ENCODE measurements at regions not wholly inside any gene's neighbourhood (a gene's known extent, or its start where the extent isn't known, plus 50 kb on each side); places are given as distances from the start of the nearest gene placed in this dataset.

DNA sequence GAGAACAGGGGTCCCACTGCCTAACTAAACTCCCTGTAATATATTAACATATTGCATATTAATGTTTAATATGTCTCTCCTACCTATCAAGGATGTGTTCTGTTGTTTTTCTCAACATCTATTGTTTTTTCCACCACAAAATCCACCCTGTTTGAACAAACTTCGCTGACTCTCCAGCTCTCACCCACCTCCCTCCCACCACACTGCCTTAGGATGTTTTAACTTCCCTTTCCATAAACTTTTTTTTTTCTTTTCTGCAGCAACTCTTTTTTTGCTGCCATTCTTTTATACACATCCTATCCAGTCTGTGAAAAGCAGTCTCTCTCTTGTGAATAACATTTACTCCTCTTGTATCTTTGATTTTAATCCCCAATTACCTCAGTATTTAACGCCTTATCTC, 226.1 kb downstream of the PCDH7 start:
- TF ChIP-seq, protein P1, sequence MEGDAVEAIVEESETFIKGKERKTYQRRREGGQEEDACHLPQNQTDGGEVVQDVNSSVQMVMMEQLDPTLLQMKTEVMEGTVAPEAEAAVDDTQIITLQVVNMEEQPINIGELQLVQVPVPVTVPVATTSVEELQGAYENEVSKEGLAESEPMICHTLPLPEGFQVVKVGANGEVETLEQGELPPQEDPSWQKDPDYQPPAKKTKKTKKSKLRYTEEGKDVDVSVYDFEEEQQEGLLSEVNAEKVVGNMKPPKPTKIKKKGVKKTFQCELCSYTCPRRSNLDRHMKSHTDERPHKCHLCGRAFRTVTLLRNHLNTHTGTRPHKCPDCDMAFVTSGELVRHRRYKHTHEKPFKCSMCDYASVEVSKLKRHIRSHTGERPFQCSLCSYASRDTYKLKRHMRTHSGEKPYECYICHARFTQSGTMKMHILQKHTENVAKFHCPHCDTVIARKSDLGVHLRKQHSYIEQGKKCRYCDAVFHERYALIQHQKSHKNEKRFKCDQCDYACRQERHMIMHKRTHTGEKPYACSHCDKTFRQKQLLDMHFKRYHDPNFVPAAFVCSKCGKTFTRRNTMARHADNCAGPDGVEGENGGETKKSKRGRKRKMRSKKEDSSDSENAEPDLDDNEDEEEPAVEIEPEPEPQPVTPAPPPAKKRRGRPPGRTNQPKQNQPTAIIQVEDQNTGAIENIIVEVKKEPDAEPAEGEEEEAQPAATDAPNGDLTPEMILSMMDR (IDR thresholded peaks at IDR 0.05) = no peak
- TF ChIP-seq EZH2phosphoT487 (IDR thresholded peaks at IDR 0.05) (no peak), EZH2 (IDR thresholded peaks at IDR 0.05) (no peak)
- H3K4me3 Mint-ChIP-seq = no peak overlapping the region
- no peaks in the 10 kb centered on the region for H3K27me3 Mint-ChIP-seq (ENCODE audit: insufficient read depth, low read depth)
- Histone ChIP-seq H3K9ac (no peak overlapping the region), H2AFZ (replicated peaks) (no peak overlapping the region), H3K4me2 (no peak overlapping the region), H3K27me3 (no peaks in the 10 kb centered on the region), H4K20me1 (ENCODE audit: low read depth) (no peaks in the 10 kb centered on the region), H3K27ac (peak overlapping the region; percentile 4), H3K36me3 (no peaks in the 10 kb centered on the region), H3K4me3 (no peak overlapping the region), H3K9me3 (ENCODE audit: low read depth) (no peaks in the 10 kb centered on the region), H3F3A (ENCODE audit: low read depth) (no peaks in the 10 kb centered on the region), H3K79me2 (ENCODE audit: low read depth) (no peaks in the 10 kb centered on the region), H3K4me1 (peaks cover 8% of the 10 kb centered on the region)
- no peak overlapping the region for H3K27ac Mint-ChIP-seq
- peaks cover 4% of the 10 kb centered on the region for H3K4me1 Mint-ChIP-seq
- no peak for DNase-seq (ENCODE audit: low spot score)
- no peaks in the 10 kb centered on the region for H3K9me3 Mint-ChIP-seq
- no peaks in the 10 kb centered on the region for H3K36me3 Mint-ChIP-seq

- no peaks in the 10 kb centered on the region for H3K27me3 ChIP-seq
- H3K9me3 ChIP-seq (ENCODE audit: low read depth) = no peaks in the 10 kb centered on the region
- Mint-ChIP-seq H3K27ac (no peak overlapping the region), H3K9me3 (no peaks in the 10 kb centered on the region), H3K27me3 (ENCODE audit: insufficient read depth, low read depth) (no peaks in the 10 kb centered on the region), H3K36me3 (no peaks in the 10 kb centered on the region), H3K4me1 (peaks cover 4% of the 10 kb centered on the region), H3K4me3 (no peak overlapping the region)
- H3K4me2 ChIP-seq = no peak overlapping the region
- H4K20me1 ChIP-seq (ENCODE audit: low read depth) = no peaks in the 10 kb centered on the region
- no peaks in the 10 kb centered on the region for H3F3A ChIP-seq (ENCODE audit: low read depth)
- no peak overlapping the region for H3K27ac ChIP-seq
- DNase-seq (ENCODE audit: low spot score) = no peak
- no peak overlapping the region for H2AFZ ChIP-seq (replicated peaks)
- TF ChIP-seq EZH2phosphoT487 (IDR thresholded peaks at IDR 0.05) (no peak), EZH2 (IDR thresholded peaks at IDR 0.05) (no peak)
- TF ChIP-seq, protein P1 (IDR thresholded peaks at IDR 0.05) = no peak
- no peaks in the 10 kb centered on the region for H3K79me2 ChIP-seq (ENCODE audit: low read depth)
- H3K4me3 ChIP-seq = no peak overlapping the region
- peaks cover 8% of the 10 kb centered on the region for H3K4me1 ChIP-seq
- no peaks in the 10 kb centered on the region for H3K36me3 ChIP-seq
- no peak overlapping the region for H3K9ac ChIP-seq
These were observed 228.5 kb downstream of the PCDH7 start for GRCh38 chr4:30948653-30949052.

DNA sequence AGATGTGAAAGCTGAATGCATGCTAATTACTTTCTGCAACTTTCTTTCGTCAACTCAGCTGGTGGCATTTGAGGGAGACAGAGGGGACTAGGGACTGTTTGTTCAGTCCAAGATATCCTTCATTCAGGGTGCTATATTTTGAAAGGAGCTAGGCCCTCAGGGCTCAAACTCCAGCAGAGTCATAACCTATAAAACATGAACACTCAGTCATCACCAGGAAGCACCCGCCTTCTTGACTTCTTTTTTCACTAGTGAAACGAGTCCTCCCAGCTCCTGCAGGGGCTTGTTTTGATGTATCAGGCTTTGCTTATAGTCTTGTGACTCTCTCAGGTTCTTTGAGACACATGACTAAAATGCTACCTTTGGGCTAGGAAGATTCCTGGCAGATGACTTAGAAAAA, 230.6 kb downstream of the PCDH7 start:
- no peak overlapping the region for H3K4me3 ChIP-seq
- H3F3A ChIP-seq (ENCODE audit: low read depth) = no peaks in the 10 kb centered on the region
- no peak overlapping the region for H3K27ac ChIP-seq
- no peaks in the 10 kb centered on the region for H3K79me2 ChIP-seq (ENCODE audit: low read depth)
- no peaks in the 10 kb centered on the region for H3K36me3 ChIP-seq
- no peak overlapping the region for H3K27ac Mint-ChIP-seq
- no peak overlapping the region for H3K9ac ChIP-seq
- peaks cover 2% of the 10 kb centered on the region for H3K4me1 Mint-ChIP-seq
- H3K9me3 Mint-ChIP-seq = no peaks in the 10 kb centered on the region
- TF ChIP-seq EZH2phosphoT487 (IDR thresholded peaks at IDR 0.05) (no peak), EZH2 (IDR thresholded peaks at IDR 0.05) (no peak)
- TF ChIP-seq, protein P1 (IDR thresholded peaks at IDR 0.05) = no peak
- H3K4me1 ChIP-seq = peaks cover 8% of the 10 kb centered on the region
- DNase-seq (ENCODE audit: low spot score) = no peak
- H3K9me3 ChIP-seq (ENCODE audit: low read depth) = no peaks in the 10 kb centered on the region
- no peaks in the 10 kb centered on the region for H4K20me1 ChIP-seq (ENCODE audit: low read depth)
- peak overlapping the region; percentile 51 for H2AFZ ChIP-seq (replicated peaks)
- H3K27me3 Mint-ChIP-seq (ENCODE audit: insufficient read depth, low read depth) = no peaks in the 10 kb centered on the region
- H3K27me3 ChIP-seq = no peaks in the 10 kb centered on the region
- H3K4me3 Mint-ChIP-seq = no peak overlapping the region
- H3K36me3 Mint-ChIP-seq = no peaks in the 10 kb centered on the region
- no peak overlapping the region for H3K4me2 ChIP-seq

Data from neural progenitor cell (in vitro differentiated cells).